ENCODE measurements at regions not wholly inside any gene's neighbourhood (a gene's known extent, or its start where the extent isn't known, plus 50 kb on each side); places are given as distances from the start of the nearest gene placed in this dataset.

DNA sequence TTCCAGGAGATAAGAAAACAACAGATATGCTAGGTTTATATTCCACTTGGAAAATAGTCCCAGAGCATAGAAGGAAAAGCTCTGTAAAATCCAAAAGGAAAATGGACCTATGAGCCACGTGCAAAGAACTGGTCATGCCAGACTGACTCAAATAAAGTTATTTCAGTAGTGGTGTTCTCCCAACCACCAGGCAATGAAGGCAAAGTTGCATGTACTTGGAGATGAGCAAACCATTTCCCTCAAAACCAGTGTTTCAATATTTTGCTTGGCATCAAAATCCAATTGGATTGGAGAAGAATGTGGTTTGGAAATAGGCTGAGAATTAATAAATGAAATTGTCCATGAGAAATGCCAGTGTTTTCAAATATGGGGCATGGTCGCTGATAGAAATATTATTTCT is 237.5 kb downstream of the ICOS start (continued):
- TF ChIP-seq, protein P1, sequence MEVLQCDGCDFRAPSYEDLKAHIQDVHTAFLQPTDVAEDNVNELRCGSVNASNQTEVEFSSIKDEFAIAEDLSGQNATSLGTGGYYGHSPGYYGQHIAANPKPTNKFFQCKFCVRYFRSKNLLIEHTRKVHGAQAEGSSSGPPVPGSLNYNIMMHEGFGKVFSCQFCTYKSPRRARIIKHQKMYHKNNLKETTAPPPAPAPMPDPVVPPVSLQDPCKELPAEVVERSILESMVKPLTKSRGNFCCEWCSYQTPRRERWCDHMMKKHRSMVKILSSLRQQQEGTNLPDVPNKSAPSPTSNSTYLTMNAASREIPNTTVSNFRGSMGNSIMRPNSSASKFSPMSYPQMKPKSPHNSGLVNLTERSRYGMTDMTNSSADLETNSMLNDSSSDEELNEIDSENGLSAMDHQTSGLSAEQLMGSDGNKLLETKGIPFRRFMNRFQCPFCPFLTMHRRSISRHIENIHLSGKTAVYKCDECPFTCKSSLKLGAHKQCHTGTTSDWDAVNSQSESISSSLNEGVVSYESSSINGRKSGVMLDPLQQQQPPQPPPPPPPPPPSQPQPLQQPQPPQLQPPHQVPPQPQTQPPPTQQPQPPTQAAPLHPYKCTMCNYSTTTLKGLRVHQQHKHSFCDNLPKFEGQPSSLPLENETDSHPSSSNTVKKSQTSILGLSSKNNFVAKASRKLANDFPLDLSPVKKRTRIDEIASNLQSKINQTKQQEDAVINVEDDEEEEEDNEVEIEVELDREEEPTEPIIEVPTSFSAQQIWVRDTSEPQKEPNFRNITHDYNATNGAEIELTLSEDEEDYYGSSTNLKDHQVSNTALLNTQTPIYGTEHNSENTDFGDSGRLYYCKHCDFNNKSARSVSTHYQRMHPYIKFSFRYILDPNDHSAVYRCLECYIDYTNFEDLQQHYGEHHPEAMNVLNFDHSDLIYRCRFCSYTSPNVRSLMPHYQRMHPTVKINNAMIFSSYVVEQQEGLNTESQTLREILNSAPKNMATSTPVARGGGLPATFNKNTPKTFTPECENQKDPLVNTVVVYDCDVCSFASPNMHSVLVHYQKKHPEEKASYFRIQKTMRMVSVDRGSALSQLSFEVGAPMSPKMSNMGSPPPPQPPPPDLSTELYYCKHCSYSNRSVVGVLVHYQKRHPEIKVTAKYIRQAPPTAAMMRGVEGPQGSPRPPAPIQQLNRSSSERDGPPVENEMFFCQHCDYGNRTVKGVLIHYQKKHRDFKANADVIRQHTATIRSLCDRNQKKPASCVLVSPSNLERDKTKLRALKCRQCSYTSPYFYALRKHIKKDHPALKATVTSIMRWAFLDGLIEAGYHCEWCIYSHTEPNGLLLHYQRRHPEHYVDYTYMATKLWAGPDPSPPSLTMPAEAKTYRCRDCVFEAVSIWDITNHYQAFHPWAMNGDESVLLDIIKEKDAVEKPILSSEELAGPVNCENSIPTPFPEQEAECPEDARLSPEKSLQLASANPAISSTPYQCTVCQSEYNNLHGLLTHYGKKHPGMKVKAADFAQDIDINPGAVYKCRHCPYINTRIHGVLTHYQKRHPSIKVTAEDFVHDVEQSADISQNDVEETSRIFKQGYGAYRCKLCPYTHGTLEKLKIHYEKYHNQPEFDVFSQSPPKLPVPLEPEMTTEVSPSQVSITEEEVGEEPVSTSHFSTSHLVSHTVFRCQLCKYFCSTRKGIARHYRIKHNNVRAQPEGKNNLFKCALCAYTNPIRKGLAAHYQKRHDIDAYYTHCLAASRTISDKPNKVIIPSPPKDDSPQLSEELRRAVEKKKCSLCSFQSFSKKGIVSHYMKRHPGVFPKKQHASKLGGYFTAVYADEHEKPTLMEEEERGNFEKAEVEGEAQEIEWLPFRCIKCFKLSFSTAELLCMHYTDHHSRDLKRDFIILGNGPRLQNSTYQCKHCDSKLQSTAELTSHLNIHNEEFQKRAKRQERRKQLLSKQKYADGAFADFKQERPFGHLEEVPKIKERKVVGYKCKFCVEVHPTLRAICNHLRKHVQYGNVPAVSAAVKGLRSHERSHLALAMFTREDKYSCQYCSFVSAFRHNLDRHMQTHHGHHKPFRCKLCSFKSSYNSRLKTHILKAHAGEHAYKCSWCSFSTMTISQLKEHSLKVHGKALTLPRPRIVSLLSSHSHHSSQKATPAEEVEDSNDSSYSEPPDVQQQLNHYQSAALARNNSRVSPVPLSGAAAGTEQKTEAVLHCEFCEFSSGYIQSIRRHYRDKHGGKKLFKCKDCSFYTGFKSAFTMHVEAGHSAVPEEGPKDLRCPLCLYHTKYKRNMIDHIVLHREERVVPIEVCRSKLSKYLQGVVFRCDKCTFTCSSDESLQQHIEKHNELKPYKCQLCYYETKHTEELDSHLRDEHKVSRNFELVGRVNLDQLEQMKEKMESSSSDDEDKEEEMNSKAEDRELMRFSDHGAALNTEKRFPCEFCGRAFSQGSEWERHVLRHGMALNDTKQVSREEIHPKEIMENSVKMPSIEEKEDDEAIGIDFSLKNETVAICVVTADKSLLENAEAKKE (CRISPR knock-in tag; IDR thresholded peaks at IDR 0.05) = no peak
- TF ChIP-seq, protein P2, sequence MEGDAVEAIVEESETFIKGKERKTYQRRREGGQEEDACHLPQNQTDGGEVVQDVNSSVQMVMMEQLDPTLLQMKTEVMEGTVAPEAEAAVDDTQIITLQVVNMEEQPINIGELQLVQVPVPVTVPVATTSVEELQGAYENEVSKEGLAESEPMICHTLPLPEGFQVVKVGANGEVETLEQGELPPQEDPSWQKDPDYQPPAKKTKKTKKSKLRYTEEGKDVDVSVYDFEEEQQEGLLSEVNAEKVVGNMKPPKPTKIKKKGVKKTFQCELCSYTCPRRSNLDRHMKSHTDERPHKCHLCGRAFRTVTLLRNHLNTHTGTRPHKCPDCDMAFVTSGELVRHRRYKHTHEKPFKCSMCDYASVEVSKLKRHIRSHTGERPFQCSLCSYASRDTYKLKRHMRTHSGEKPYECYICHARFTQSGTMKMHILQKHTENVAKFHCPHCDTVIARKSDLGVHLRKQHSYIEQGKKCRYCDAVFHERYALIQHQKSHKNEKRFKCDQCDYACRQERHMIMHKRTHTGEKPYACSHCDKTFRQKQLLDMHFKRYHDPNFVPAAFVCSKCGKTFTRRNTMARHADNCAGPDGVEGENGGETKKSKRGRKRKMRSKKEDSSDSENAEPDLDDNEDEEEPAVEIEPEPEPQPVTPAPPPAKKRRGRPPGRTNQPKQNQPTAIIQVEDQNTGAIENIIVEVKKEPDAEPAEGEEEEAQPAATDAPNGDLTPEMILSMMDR (conservative IDR thresholded peaks at IDR 0.05; ENCODE audit: low read depth in 2 of 2) = no peak
- TF ChIP-seq EZH2phosphoT487 (IDR thresholded peaks at IDR 0.05; ENCODE audit: unreplicated experiment) = no peak

DNA sequence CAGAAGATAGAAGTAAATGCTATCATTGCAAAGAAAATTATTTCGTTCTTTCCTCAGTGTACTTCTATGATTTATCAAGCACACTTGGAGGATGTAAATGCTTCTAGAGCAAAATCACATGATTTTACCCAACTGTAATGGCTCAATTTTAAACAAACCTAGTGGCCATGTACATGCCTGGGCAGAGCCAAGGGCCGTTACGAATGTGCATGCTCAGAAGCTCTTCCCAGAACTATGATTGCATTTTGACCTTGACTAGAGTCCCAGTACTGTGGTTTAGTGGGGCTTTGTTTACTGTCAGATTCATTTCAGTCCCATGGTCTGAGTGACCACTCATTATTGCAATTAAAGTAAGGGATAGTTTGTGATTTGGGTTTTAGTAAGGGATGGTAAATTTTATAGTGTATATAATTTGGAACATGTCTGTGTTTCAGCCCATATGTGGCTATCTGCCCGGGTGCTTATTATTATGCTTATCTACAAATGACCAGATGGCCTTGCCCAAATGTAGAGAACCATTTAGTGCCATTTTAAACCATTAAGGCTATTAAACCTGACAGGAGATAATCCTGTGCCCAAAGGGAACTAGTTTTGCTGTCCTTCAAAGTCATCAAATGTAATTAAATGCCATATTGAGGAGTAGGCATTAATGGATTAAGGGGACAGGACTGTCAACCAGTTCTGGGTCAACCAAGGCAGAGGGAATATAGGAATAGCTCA is 239.1 kb downstream of the ICOS start:
- peaks cover 1% of the 10 kb centered on the region for H3K27me3 Mint-ChIP-seq (ENCODE audit: insufficient read depth, low read depth, poor library complexity)
- H3K36me3 Mint-ChIP-seq (ENCODE audit: low read depth) = no peaks in the 10 kb centered on the region
- H3K4me3 Mint-ChIP-seq = no peak overlapping the region
- DNase-seq (ENCODE audit: low spot score) (no peak), ATAC-seq (no peak)
- H3K79me2 ChIP-seq (replicated peaks; ENCODE audit: insufficient read depth) = no peaks in the 10 kb centered on the region
- no peaks in the 10 kb centered on the region for H4K20me1 ChIP-seq (replicated peaks; ENCODE audit: insufficient read depth)
- no peak overlapping the region for H3K27ac ChIP-seq (ENCODE audit: low read depth)
- no peaks in the 10 kb centered on the region; the same call in 2 of the 3 replicates for H3K9me3 Mint-ChIP-seq
- no peak overlapping the region for H3K4me3 ChIP-seq
- H3K27ac Mint-ChIP-seq = no peak overlapping the region
- 0 out of 2 replicates have a peak, but pooled peaks cover 5% of the 10 kb centered on the region for H3K9me2 ChIP-seq (ENCODE audit: insufficient read depth)
- no peaks in the 10 kb centered on the region for H3K4me1 Mint-ChIP-seq
- H3K27me3 ChIP-seq (ENCODE audit: insufficient read depth) = no peaks in the 10 kb centered on the region
- no peaks in the 10 kb centered on the region for H3K36me3 ChIP-seq (ENCODE audit: insufficient read depth)
- peak overlapping the region; percentile 43; the same call in 1 of the 2 replicates for H2AFZ ChIP-seq
- H3K4me1 ChIP-seq (ENCODE audit: insufficient read depth) = peaks cover 16% of the 10 kb centered on the region
- H3F3A ChIP-seq (replicated peaks; ENCODE audit: low read depth) = no peaks in the 10 kb centered on the region
- no peak overlapping the region for H3K4me2 ChIP-seq
- TF ChIP-seq, protein P3, sequence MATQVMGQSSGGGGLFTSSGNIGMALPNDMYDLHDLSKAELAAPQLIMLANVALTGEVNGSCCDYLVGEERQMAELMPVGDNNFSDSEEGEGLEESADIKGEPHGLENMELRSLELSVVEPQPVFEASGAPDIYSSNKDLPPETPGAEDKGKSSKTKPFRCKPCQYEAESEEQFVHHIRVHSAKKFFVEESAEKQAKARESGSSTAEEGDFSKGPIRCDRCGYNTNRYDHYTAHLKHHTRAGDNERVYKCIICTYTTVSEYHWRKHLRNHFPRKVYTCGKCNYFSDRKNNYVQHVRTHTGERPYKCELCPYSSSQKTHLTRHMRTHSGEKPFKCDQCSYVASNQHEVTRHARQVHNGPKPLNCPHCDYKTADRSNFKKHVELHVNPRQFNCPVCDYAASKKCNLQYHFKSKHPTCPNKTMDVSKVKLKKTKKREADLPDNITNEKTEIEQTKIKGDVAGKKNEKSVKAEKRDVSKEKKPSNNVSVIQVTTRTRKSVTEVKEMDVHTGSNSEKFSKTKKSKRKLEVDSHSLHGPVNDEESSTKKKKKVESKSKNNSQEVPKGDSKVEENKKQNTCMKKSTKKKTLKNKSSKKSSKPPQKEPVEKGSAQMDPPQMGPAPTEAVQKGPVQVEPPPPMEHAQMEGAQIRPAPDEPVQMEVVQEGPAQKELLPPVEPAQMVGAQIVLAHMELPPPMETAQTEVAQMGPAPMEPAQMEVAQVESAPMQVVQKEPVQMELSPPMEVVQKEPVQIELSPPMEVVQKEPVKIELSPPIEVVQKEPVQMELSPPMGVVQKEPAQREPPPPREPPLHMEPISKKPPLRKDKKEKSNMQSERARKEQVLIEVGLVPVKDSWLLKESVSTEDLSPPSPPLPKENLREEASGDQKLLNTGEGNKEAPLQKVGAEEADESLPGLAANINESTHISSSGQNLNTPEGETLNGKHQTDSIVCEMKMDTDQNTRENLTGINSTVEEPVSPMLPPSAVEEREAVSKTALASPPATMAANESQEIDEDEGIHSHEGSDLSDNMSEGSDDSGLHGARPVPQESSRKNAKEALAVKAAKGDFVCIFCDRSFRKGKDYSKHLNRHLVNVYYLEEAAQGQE (IDR thresholded peaks at IDR 0.05; ENCODE audit: unreplicated experiment) = no peak
- TF ChIP-seq POLR2AphosphoS5 (IDR thresholded peaks at IDR 0.05; ENCODE audit: low read depth) = no peak
- no peak for TF ChIP-seq ZNF114 (CRISPR knock-in tag; IDR thresholded peaks at IDR 0.05)
- no peak for TF ChIP-seq ZNF331 (CRISPR knock-in tag; IDR thresholded peaks at IDR 0.05; ENCODE audit: low read depth)
- TF ChIP-seq EZH2phosphoT487 (IDR thresholded peaks at IDR 0.05; ENCODE audit: unreplicated experiment) = no peak
- TF ChIP-seq JUNB (IDR thresholded peaks at IDR 0.05; ENCODE audit: unreplicated experiment) = no peak

Measured in GM23338 (cell line).